Suppressor macrophage treated with lipopolysaccharide for 1 hour (primary cell): ENCODE measurements at regions not wholly inside any gene's neighbourhood (a gene's known extent, or its start where the extent isn't known, plus 50 kb on each side); places are given as distances from the start of the nearest gene placed in this dataset.
"Not testable (repeated sequence)": the region's sequence is repeated elsewhere in the genome, so short reads cannot be mapped to it uniquely, and the experiment has no call there.

Experiments
- DNase-seq, 3 donors: peaks; one replicate each; pipeline ENCODE4 v3.0.0-alpha.2; 2020 to 2022

GRCh38 chr15:95153201-95153600, 921.8 kb downstream of the MCTP2 start:
- not testable (repeated sequence) for DNase-seq

GRCh38 chr15:95160316-95160715, 929.0 kb downstream of the MCTP2 start:
- DNase-seq, result no peak

GRCh38 chr15:95162069-95162468, 930.7 kb downstream of the MCTP2 start:
- DNase-seq, result no peak

- DNase-seq, result no peak
These were observed 931.2 kb downstream of the MCTP2 start for GRCh38 chr15:95162531-95162930.

GRCh38 chr15:95162967-95163531, 931.7 kb downstream of the MCTP2 start:
- no peak for DNase-seq

- no peak for DNase-seq
These were observed 936.8 kb downstream of the MCTP2 start for GRCh38 chr15:95168152-95168551.

GRCh38 chr15:95168951-95169431, 937.6 kb downstream of the MCTP2 start:
- no peak for DNase-seq

GRCh38 chr15:95169541-95170459, 938.4 kb downstream of the MCTP2 start:
- no peak for DNase-seq

GRCh38 chr15:95170561-95171380, 939.4 kb downstream of the MCTP2 start:
- no peak for DNase-seq

GRCh38 chr15:95171564-95171963, 940.2 kb downstream of the MCTP2 start:
- DNase-seq, result no peak

- DNase-seq, result no peak
These were observed 943.2 kb downstream of the MCTP2 start for GRCh38 chr15:95174301-95175259.

- DNase-seq, result no peak
These were observed 944.7 kb downstream of the MCTP2 start for GRCh38 chr15:95175914-95176658.

- DNase-seq, result no peak
These were observed 945.6 kb downstream of the MCTP2 start for GRCh38 chr15:95176794-95177577.

- DNase-seq, result no peak
These were observed 949.2 kb downstream of the MCTP2 start for GRCh38 chr15:95180530-95180929.

- DNase-seq, result no peak
These were observed 950.7 kb downstream of the MCTP2 start for GRCh38 chr15:95182091-95182490.

GRCh38 chr15:95192923-95193322, 961.6 kb downstream of the MCTP2 start:
- no peak for DNase-seq

GRCh38 chr15:95194746-95195145, 963.4 kb downstream of the MCTP2 start:
- no peak for DNase-seq

GRCh38 chr15:95196176-95196915, 965.0 kb downstream of the MCTP2 start:
- DNase-seq, result no peak

GRCh38 chr15:95202569-95203349, 971.4 kb downstream of the MCTP2 start:
- DNase-seq, result no peak
